Fibroblast of lung (primary cell): ENCODE measurements at regions not wholly inside any gene's neighbourhood (a gene's known extent, or its start where the extent isn't known, plus 50 kb on each side); places are given as distances from the start of the nearest gene placed in this dataset.
A peak's percentile ranks its signal among the peaks of the same experiment; 100 is the strongest.

Experiments
- DNase-seq, 2 donors: peaks; one replicate each; pipeline versions ENCODE4 v3.0.0 to v3.0.0-alpha.2; 2010; ENCODE audit warnings: low read depth in 2 of 2
- H2AFZ ChIP-seq: 2 replicates; pipeline ENCODE4 v1.5.1; 2012; ENCODE audit warnings: low read length, control low read depth, inconsistent platforms
- H3K27ac ChIP-seq: 2 replicates; pipeline ENCODE4 v1.5.1; 2011; ENCODE audit warnings: low read length, control low read depth; ENCODE audit not compliant: insufficient read depth
- H3K27me3 ChIP-seq: 2 replicates; pipeline ENCODE4 v1.5.1; 2011; ENCODE audit warnings: mild to moderate bottlenecking, low read length; ENCODE audit not compliant: control insufficient read depth, insufficient read depth
- H3K36me3 ChIP-seq: 2 replicates; pipeline ENCODE4 v1.5.1; 2011; ENCODE audit warnings: low read length; ENCODE audit not compliant: control insufficient read depth, insufficient read depth
- H3K4me1 ChIP-seq: 2 replicates; pipeline ENCODE4 v1.5.1; 2011; ENCODE audit warnings: low read length; ENCODE audit not compliant: control insufficient read depth, insufficient read depth; ENCODE audit errors: extremely low read depth
- H3K4me2 ChIP-seq: 2 replicates; pipeline ENCODE4 v1.5.1; 2011; ENCODE audit warnings: low read length, control low read depth; ENCODE audit not compliant: insufficient read depth; ENCODE audit errors: extremely low read depth
- H3K4me3 ChIP-seq, 4 experiments: fragments of 200-600 bp in 1 of 4; sonication (generic) in 1 of 4; replicated peaks in 1 of 4; 2 replicates each; pipeline ENCODE4 v1.5.1; 2011 to 2016; ENCODE audit warnings: low read length in 4 of 4, low read depth in 3 of 4, mild to moderate bottlenecking in 3 of 4, control low read depth in 2 of 4, inconsistent platforms in 1 of 4, mixed read lengths in 1 of 4; ENCODE audit not compliant: insufficient read depth in 1 of 4; ENCODE audit errors: control extremely low read depth in 1 of 4
- H3K79me2 ChIP-seq: 2 replicates; pipeline ENCODE4 v1.5.1; 2012; ENCODE audit warnings: mild to moderate bottlenecking, low read length, inconsistent platforms; ENCODE audit not compliant: control insufficient read depth, insufficient read depth
- H3K9ac ChIP-seq: 2 replicates; pipeline ENCODE4 v1.5.1; 2011; ENCODE audit warnings: mild to moderate bottlenecking, low read length, control low read depth; ENCODE audit not compliant: insufficient read depth
- H3K9me3 ChIP-seq: 2 replicates; pipeline ENCODE4 v1.5.1; 2012; ENCODE audit warnings: low read depth, low read length; ENCODE audit not compliant: control insufficient read depth, insufficient read depth
- H4K20me1 ChIP-seq: 2 replicates; pipeline ENCODE4 v1.5.1; 2011; ENCODE audit warnings: low read length; ENCODE audit not compliant: control insufficient read depth, insufficient read depth; ENCODE audit errors: extremely low read depth
- EZH2 ChIP-seq: IDR thresholded peaks from 2 replicates; pipeline ENCODE4 v1.5.1; 2012; ENCODE audit warnings: low read length, control low read depth, mild to moderate bottlenecking; ENCODE audit errors: missing control alignments
- TF ChIP-seq, protein P1 (sequence below), 2 donors: IDR thresholded peaks in 1 of 2; conservative IDR thresholded peaks in 1 of 2; 1 replicate in 1 of 2; 2 replicates in 1 of 2; pipeline ENCODE4 v1.5.1; 2011 to 2012; ENCODE audit warnings: low read length in 2 of 2, control low read depth in 1 of 2, inconsistent platforms in 1 of 2, low read depth in 1 of 2, mild to moderate bottlenecking in 1 of 2

DNA sequence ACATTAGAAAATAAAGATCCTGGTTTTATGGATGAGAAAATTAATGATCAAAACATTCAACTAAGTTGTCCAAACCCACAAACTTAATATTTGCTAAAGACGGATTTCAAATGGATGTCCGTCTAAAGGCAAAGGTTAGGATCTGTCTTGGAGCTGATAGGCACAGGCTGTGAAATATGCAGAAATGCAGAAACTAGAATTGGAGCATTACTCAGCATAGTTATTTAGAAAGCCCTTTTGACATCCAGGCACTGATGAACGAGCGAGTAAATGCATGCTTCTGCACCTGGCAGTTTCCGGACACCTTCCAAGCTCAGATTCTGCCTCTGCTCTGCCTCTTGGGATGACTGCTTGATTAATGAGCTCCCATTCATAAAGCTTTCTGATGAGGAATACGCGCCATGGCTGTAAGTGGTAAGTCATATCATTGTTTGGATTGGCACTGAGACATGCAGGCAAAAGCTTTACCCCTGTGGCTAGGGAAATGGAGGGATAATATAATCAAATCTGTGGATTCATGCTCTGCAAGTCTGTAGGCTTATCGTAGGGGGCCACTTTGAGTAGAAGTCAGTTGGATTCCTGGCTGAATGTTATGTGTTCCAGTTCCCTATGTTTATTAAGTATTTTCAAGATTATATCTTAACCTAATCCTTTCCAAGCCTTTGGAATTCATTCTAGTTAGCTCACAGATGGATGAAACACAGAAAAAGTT, 2176.3 kb upstream of the CELF4 start:
- DNase-seq = peak; percentile 51 to 88
- TF ChIP-seq EZH2 = no peak
- TF ChIP-seq, protein P1, sequence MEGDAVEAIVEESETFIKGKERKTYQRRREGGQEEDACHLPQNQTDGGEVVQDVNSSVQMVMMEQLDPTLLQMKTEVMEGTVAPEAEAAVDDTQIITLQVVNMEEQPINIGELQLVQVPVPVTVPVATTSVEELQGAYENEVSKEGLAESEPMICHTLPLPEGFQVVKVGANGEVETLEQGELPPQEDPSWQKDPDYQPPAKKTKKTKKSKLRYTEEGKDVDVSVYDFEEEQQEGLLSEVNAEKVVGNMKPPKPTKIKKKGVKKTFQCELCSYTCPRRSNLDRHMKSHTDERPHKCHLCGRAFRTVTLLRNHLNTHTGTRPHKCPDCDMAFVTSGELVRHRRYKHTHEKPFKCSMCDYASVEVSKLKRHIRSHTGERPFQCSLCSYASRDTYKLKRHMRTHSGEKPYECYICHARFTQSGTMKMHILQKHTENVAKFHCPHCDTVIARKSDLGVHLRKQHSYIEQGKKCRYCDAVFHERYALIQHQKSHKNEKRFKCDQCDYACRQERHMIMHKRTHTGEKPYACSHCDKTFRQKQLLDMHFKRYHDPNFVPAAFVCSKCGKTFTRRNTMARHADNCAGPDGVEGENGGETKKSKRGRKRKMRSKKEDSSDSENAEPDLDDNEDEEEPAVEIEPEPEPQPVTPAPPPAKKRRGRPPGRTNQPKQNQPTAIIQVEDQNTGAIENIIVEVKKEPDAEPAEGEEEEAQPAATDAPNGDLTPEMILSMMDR (conservative IDR thresholded peaks at IDR 0.05 in 1 of 2, IDR thresholded peaks at IDR 0.05 in 1 of 2; ENCODE audit: low read depth in 1 of 2, low read length in 2 of 2) = no peak
- H3K79me2 ChIP-seq = no peaks in the 10 kb centered on the region
- no peak overlapping the region for H3K4me2 ChIP-seq
- no peak overlapping the region for H3K27ac ChIP-seq
- no peak overlapping the region for H2AFZ ChIP-seq
- H3K36me3 ChIP-seq = no peaks in the 10 kb centered on the region
- no peaks in the 10 kb centered on the region for H3K9me3 ChIP-seq
- no peaks in the 10 kb centered on the region for H4K20me1 ChIP-seq
- no peaks in the 10 kb centered on the region for H3K27me3 ChIP-seq
- no peaks in the 10 kb centered on the region for H3K4me1 ChIP-seq
- no peak overlapping the region for H3K9ac ChIP-seq
- H3K4me3 ChIP-seq = no peak overlapping the region

DNA sequence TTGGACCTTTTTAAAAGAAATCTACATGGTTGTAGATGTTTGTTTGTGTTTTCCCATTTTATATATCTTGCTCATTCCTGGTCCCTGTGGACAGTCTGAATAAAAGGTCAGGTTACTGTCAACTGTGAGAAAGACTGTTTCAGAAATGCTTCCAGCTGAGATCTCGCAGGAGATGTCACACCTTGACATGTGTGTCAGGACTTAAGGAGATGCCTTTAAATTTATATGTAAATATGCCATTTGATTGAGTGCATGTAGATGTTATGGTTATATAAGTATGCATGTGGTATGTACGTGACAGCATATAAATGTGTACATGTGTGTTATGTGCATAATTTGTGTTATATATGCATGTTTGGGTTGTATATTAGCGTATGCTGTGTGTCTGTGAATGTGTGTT, 2172.3 kb upstream of the CELF4 start:
- no peak for DNase-seq
- TF ChIP-seq, protein P1 (conservative IDR thresholded peaks at IDR 0.05 in 1 of 2, IDR thresholded peaks at IDR 0.05 in 1 of 2; ENCODE audit: low read depth in 1 of 2, low read length in 2 of 2) = no peak
- TF ChIP-seq EZH2 = no peak

DNA sequence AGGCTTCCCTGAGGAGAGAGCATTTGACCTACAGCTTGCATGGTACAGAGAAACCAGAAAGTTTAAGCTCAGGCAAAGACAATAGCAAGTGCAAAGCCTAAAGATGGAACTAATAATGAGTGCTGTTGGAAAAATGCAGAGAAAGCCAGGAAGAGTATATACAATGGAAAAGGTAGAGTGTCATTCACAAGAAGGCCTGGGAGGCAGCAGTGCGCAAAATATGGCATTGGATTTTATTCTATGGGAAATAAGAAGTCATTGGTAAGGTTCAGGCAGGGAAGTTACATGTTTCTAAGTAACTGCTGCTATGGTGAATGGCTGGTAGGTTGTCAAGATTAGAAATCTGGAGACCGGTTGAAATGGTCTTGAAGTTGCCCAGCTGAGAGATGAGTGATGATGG, 2167.3 kb upstream of the CELF4 start:
- no peak for DNase-seq
- H3K27me3 ChIP-seq = no peaks in the 10 kb centered on the region
- no peaks in the 10 kb centered on the region for H4K20me1 ChIP-seq
- H3K9me3 ChIP-seq = no peaks in the 10 kb centered on the region
- TF ChIP-seq, protein P1 (conservative IDR thresholded peaks at IDR 0.05 in 1 of 2, IDR thresholded peaks at IDR 0.05 in 1 of 2; ENCODE audit: low read depth in 1 of 2, low read length in 2 of 2) = no peak
- TF ChIP-seq EZH2 = no peak
- H3K4me3 ChIP-seq = no peak overlapping the region
- H3K36me3 ChIP-seq = no peaks in the 10 kb centered on the region
- H3K4me2 ChIP-seq = no peak overlapping the region
- H3K4me1 ChIP-seq = no peaks in the 10 kb centered on the region
- H3K79me2 ChIP-seq = no peaks in the 10 kb centered on the region
- H3K9ac ChIP-seq = no peak overlapping the region
- no peak overlapping the region for H3K27ac ChIP-seq
- H2AFZ ChIP-seq = no peak overlapping the region

More for the DNA sequence above, 2172.3 kb upstream of the CELF4 start:
- Histone ChIP-seq H4K20me1 (no peaks in the 10 kb centered on the region), H2AFZ (no peak overlapping the region), H3K4me1 (no peaks in the 10 kb centered on the region), H3K27ac (no peak overlapping the region), H3K27me3 (no peaks in the 10 kb centered on the region), H3K4me2 (no peak overlapping the region), H3K79me2 (no peaks in the 10 kb centered on the region), H3K36me3 (no peaks in the 10 kb centered on the region), H3K4me3 (no peak overlapping the region), H3K9ac (no peak overlapping the region), H3K9me3 (no peaks in the 10 kb centered on the region)
